ENCODE measurements at regions not wholly inside any gene's neighbourhood (a gene's known extent, or its start where the extent isn't known, plus 50 kb on each side); places are given as distances from the start of the nearest gene placed in this dataset.

DNA sequence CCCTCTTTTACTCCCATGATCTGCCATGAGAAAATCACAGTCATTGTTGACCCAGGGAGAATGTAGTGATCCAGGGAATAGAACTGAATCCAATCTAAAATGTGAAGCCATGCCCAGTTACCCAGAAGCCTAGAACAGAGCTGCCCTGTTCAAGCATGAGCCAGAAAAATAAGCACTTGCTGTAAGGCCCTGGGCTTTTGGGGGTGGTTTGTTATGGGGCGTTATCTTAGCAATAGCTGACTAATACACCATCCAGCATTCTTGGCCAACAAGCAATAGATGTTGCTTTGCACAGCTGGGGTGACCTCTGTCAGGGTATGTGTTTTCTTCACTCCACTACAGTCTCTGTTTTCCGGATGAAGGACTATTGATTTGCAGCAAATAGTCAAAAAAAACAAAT lies 120.4 kb downstream of the ZFP64 start:
- Histone ChIP-seq H4K20me1 (ENCODE audit: insufficient read depth, low read length) (no peaks in the 10 kb centered on the region), H3K4me3 (ENCODE audit: low read depth, low read length, poor library complexity, severe bottlenecking) (no peak overlapping the region), H3K79me2 (ENCODE audit: insufficient read depth, low read depth, low read length) (no peaks in the 10 kb centered on the region), H3K9me3 (ENCODE audit: low read length) (no peaks in the 10 kb centered on the region), H3K4me2 (ENCODE audit: low read length) (no peak overlapping the region), H2AFZ (ENCODE audit: low read length) (no peak overlapping the region), H3K36me3 (ENCODE audit: insufficient read depth, low read length) (no peaks in the 10 kb centered on the region), H3K4me1 (ENCODE audit: insufficient read depth, low read length, poor library complexity, severe bottlenecking) (no peaks in the 10 kb centered on the region), H3K27ac (ENCODE audit: low read depth, low read length, poor library complexity, severe bottlenecking) (no peak overlapping the region), H3K9me2 (ENCODE audit: insufficient read depth, low read length) (no peaks in the 10 kb centered on the region)
- BruUV-seq (replicated peaks) = no TSS peak
- ChIA-PET CTCF (ENCODE audit: unreplicated experiment) (no interaction called here), POLR2A (no interaction called here)
- intact Hi-C loops (cut with micrococcal nuclease; ENCODE audit: unreplicated experiment) = no loop called here
- DNase-seq (ENCODE audit: low spot score) = no peak
- TF ChIP-seq, protein P1, sequence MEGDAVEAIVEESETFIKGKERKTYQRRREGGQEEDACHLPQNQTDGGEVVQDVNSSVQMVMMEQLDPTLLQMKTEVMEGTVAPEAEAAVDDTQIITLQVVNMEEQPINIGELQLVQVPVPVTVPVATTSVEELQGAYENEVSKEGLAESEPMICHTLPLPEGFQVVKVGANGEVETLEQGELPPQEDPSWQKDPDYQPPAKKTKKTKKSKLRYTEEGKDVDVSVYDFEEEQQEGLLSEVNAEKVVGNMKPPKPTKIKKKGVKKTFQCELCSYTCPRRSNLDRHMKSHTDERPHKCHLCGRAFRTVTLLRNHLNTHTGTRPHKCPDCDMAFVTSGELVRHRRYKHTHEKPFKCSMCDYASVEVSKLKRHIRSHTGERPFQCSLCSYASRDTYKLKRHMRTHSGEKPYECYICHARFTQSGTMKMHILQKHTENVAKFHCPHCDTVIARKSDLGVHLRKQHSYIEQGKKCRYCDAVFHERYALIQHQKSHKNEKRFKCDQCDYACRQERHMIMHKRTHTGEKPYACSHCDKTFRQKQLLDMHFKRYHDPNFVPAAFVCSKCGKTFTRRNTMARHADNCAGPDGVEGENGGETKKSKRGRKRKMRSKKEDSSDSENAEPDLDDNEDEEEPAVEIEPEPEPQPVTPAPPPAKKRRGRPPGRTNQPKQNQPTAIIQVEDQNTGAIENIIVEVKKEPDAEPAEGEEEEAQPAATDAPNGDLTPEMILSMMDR (conservative IDR thresholded peaks at IDR 0.05; ENCODE audit: low read length) = no peak
- no peak for TF ChIP-seq EZH2phosphoT487 (IDR thresholded peaks at IDR 0.05; ENCODE audit: borderline replicate concordance, low read depth, low read length)

DNA sequence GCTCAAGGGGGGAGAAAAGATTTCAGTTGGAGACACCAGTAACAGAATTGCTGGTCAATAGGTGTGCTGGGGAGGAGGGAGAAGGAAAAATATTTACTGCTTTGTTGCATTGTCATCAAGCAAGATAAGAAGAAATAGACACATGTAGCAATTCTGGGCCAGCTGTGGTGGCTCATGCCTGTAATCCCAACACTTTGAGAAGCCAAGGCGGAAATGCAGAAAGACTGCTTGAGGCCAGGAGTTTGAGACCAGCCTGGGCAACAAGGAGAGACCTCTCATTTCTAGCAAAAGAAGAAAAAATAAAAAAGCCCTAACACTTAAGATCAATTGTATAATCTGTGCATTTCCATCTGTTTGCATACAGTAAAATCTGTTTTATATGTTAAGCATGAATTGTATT lies 126.6 kb downstream of the ZFP64 start:
- Histone ChIP-seq H3K9me2 (ENCODE audit: insufficient read depth, low read length) (no peaks in the 10 kb centered on the region), H3K4me2 (ENCODE audit: low read length) (no peak overlapping the region), H4K20me1 (ENCODE audit: insufficient read depth, low read length) (no peaks in the 10 kb centered on the region), H3K27ac (ENCODE audit: low read depth, low read length, poor library complexity, severe bottlenecking) (no peak overlapping the region), H3K9me3 (ENCODE audit: low read length) (no peaks in the 10 kb centered on the region), H2AFZ (ENCODE audit: low read length) (no peak overlapping the region), H3K79me2 (ENCODE audit: insufficient read depth, low read depth, low read length) (no peaks in the 10 kb centered on the region), H3K4me1 (ENCODE audit: insufficient read depth, low read length, poor library complexity, severe bottlenecking) (no peaks in the 10 kb centered on the region), H3K36me3 (ENCODE audit: insufficient read depth, low read length) (no peaks in the 10 kb centered on the region), H3K4me3 (ENCODE audit: low read depth, low read length, poor library complexity, severe bottlenecking) (no peak overlapping the region)
- DNase-seq (ENCODE audit: low spot score) = no peak
- ChIA-PET CTCF (ENCODE audit: unreplicated experiment) (no interaction called here), POLR2A (no interaction called here)
- intact Hi-C loops (cut with micrococcal nuclease; ENCODE audit: unreplicated experiment) = no loop called here
- TF ChIP-seq, protein P1 (conservative IDR thresholded peaks at IDR 0.05; ENCODE audit: low read length) = no peak
- BruUV-seq (replicated peaks) = no TSS peak

DNA sequence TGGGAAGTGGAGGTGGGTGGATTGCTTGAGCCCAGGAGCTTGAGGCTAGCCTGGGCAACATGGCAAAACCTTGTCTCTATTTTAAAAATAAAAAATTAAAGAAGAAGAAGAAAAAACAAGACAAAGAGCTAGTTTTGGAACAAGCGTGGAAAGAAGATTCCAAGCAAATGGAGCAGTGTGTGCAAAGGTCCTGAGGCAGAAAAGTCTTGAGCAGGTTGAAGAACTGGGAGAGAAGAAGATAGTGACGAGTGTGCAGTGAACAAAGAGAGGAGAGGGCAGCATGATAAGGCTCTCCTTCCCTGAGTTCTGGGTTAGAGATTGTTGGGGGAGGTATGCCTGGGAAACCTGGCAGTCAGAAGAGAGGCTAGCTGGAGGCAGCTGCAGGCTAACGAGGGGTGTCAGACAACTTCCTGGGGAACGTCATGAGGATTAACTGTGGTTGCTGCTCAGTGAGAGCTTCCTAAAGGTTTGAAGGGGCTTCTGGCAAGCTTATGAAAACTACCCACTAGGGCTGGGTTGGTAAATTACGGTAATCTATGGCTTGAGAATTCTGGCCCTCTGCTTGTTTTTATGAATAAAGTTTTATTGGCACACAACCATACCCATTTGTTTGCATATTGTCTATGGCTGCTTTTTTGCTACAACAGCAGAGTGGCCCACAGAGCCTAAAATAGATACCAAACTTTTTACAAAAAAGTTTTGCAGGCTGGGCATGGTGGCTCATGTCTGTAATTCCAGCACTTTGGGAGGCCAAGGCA lies 128.9 kb downstream of the ZFP64 start:
- BruUV-seq (replicated peaks) = no TSS peak
- H4K20me1 ChIP-seq (ENCODE audit: insufficient read depth, low read length) = no peaks in the 10 kb centered on the region
- H3K4me3 ChIP-seq (ENCODE audit: low read depth, low read length, poor library complexity, severe bottlenecking) = no peak overlapping the region
- no peak overlapping the region for H2AFZ ChIP-seq (ENCODE audit: low read length)
- POLR2A ChIA-PET = no interaction called here
- intact Hi-C loops (cut with micrococcal nuclease; ENCODE audit: unreplicated experiment) = no loop called here
- H3K4me1 ChIP-seq (ENCODE audit: insufficient read depth, low read length, poor library complexity, severe bottlenecking) = no peaks in the 10 kb centered on the region
- H3K9me3 ChIP-seq (ENCODE audit: low read length) = no peaks in the 10 kb centered on the region
- no peaks in the 10 kb centered on the region for H3K79me2 ChIP-seq (ENCODE audit: insufficient read depth, low read depth, low read length)
- CTCF ChIA-PET (ENCODE audit: unreplicated experiment) = no interaction called here
- no peaks in the 10 kb centered on the region for H3K9me2 ChIP-seq (ENCODE audit: insufficient read depth, low read length)
- no peak for TF ChIP-seq EZH2phosphoT487 (IDR thresholded peaks at IDR 0.05; ENCODE audit: borderline replicate concordance, low read depth, low read length)
- H3K27ac ChIP-seq (ENCODE audit: low read depth, low read length, poor library complexity, severe bottlenecking) = no peak overlapping the region
- no peak overlapping the region for H3K4me2 ChIP-seq (ENCODE audit: low read length)
- DNase-seq (ENCODE audit: low spot score) = no peak
- H3K36me3 ChIP-seq (ENCODE audit: insufficient read depth, low read length) = no peaks in the 10 kb centered on the region
